ENCODE measurements at regions not wholly inside any gene's neighbourhood (a gene's known extent, or its start where the extent isn't known, plus 50 kb on each side); places are given as distances from the start of the nearest gene placed in this dataset.
"Not testable (repeated sequence)": the region's sequence is repeated elsewhere in the genome, so short reads cannot be mapped to it uniquely, and the experiment has no call there.

DNA sequence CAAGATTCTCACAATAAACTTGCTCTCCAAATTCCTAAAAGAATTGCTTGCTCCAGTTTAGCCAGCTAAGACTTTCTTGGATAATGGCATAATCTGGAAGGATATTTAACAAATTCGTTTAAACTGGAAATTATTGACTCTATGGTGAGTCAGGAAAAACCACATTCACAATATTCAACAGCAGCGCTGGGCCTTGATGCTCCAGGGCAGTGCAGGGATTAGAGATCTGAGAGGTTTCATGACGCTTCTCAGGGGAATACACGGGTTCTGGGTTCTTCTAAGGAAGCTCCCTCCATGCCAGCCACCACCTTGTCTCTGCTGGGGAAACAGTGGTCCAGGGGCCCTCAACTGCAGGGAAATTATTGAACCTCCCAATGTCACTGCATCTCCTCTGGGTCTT lies 123.3 kb upstream of the FAM20C start:
- not testable (repeated sequence) for DNase-seq

DNA sequence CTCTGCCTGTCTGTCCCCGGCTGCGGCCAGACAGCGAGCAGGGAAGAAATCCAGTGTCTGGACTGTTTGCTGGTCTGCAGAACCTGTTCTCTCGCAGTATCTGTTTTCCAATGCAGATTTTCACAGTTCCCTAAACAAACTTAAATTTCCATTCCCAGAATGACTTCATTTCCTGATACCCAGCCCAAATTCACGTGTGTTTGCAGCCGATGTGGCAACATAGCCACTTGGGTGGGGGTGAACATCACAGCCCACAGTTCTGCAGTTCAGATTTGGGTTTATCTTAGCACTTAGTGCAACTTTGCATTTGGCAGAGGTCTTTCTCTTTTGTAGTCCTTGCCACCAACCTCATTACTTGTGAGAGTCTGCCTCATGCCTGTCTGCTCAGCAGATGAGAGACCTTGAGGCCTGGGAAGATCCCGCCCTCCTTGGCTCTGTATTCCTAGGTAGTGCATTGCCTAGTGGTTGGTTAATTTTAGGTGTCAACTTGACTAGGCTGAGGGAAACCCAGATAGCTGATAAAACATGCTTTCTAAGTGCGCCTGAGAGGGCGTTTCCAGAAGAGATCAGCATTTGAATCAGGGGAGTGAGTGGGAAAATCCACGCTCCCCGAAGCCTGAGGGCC lies 122.8 kb upstream of the FAM20C start:
- not testable (repeated sequence) for DNase-seq

DNA sequence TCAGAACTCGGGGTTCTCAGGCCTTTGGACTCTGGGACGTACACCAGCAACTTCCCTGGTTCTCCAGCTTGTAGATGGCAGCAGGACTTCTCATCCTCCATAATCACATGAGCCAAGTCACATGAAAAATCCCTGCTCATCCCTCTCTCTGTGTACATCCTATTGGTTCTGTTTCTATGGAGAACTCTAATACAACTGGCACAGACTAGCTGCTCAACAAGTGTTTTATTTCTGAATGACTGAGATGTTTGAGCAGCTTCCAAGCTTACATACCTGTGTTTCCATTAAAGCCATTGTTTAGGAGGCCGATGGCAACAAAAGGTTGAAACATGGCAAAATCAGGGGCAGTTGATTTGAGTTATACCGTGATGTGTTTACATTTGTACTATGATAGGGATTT lies 122.2 kb upstream of the FAM20C start:
- not testable (repeated sequence) for DNase-seq

DNA sequence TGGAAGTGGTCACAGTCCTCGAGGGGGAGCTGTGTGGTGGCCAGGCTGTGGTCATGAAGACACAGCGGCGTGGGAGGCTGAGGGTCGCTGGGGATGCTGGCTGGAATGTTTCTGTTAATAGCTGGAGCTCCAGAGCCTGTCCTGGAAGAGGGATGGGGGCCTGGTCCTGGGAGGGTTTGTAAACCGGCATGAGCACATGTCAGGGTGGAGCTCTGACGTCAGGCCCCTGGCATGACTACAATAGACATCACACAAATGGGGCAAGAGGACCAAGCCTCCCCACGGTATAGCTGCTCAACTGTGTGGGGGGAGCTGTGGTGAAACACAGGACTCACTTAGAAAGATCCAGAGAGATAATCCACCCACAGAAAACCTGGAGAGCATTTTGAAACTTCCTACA lies 121.4 kb upstream of the FAM20C start:
- DNase-seq = not testable (repeated sequence)

DNA sequence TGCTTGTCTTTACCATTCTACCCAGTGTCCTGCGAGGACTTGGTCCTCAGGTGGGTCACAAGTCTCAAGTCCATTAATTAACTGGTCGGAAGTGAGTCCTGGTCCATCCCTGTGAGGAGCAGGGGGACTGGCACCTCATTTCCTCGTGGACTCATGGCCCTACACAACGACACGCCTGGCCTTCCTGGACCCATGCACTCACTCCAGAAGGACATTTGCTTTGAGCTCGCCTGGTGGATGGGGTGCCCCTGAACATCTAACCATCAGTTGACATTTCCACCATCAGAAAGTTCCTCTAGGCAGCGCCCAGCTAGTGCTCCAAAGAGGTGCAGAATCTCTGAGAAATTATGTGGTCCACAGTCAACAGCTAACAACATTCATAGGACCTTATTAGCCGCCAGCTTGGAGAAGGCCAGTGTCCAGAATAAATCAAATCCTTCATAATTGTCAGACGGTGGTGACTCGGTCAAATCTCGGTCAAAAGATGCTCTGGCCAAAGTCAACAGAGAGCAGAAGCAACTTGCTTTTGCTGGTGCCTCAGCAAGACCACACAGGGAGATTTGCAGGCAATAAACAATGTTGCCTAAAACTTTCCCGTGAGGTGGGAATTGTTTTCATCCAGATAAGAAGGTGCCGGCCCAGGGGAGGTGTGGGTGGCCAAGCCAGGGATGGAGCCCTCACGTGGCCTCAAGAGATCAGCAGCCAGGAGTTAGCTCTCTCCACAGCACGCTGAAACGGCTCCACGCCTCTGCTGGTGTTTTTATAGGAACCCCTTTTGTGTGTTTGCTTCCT lies 119.9 kb upstream of the FAM20C start:
- DNase-seq = not testable (repeated sequence)

DNA sequence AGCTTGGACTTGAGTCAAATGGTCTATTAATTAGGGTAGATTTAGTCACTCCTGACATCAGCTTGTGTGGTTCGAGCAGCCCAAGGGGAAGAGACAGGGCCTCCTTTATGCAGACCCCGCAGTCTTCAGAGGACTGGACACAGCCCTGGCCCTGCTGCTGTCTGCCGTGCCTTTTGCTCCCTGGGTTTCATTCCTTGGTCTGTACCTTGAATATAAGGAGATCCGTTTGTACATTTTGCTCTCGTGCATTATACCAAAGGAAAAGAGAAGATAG lies 119.4 kb upstream of the FAM20C start:
- not testable (repeated sequence) for DNase-seq

DNA sequence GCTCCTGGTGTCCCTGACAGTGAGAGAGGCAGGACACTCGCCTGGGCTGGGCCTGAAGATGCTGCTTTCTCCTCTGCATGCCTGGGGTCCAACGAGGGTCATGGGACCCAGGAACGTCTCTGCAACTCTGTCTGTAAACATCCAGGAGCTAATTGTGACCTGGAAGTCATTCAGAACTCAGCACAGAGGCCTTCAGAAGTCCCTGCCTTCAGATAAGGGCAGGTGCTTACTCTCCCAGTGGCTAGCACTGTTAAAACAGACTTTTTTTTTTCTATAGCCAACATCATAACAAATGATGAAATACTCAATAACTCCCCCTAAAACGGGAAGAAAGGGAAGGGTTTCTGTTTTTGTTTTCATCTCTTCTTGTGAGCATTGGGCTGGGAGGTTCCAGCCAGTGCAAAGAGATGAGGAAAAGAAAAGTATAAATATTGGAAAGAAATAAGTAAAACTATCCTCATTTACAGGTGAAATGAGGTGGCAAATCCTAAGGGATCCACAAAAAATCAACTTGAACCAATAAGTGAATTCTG lies 118.3 kb upstream of the FAM20C start:
- DNase-seq = not testable (repeated sequence)

DNA sequence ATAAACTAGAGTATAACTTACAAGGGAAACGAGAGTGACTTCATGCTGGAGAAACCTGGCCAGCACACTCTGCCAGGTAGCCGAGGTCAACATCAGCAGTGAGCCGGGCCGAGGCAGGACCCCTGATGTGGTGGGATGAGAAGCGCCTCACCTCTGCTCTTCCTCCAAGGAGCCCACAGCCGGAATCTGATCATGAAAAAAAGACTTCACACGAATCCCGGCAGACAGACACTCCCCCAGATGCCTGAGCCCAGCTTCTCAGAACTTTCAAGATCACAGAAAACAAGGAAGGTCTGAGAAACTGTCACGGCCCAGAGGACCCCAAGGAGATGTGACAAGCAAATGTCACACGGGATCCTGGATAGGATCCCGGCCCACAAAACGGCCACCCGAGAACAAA lies 116.9 kb upstream of the FAM20C start:
- DNase-seq = not testable (repeated sequence)

DNA sequence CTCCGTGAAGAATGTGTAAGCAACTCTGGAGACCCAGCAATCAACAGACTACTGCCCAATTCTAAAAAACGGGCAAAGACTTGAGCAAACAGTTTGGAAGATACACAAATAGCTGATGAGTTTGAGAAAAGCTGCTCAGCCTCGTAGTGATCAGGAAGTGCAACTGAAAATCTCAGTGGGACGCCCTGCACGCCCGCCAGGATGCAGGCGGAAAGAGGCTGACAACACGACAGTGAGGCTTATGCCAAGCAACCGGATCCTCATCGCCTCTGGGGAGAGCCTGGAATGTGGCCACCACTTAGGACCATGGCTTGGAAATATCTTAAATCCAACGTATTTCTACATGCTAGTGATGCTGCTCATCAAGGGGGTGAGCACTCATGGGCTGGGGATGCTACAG lies 116.2 kb upstream of the FAM20C start:
- DNase-seq = not testable (repeated sequence)

DNA sequence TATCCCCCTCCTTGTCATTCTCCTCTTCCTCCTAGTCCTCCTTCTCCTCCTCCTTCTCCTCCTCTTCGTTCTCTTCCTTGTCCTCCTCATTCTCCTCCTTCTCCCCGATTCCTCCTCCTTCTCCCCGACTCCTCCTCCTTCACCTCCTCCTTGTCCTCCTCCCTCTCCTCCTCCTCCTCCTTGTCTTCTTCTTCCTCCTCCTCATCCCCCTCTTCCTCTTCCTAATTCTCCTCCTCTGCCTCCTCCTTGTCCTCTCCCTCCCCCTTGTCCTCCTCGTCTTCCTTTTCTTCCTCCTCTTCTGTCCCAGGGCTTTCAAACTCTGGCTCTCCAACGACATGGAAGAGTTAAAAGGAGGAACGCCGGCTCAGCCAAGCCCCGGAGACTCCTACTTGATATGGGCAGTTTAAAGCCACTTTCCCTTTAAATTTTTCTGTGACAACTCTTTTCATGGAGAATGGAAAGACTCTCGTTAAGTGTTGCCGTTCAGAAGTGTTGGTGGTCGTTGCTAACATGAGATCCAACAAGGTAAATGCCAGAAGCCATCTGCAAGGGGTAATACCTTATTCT lies 115.5 kb upstream of the FAM20C start:
- not testable (repeated sequence) for DNase-seq

DNA sequence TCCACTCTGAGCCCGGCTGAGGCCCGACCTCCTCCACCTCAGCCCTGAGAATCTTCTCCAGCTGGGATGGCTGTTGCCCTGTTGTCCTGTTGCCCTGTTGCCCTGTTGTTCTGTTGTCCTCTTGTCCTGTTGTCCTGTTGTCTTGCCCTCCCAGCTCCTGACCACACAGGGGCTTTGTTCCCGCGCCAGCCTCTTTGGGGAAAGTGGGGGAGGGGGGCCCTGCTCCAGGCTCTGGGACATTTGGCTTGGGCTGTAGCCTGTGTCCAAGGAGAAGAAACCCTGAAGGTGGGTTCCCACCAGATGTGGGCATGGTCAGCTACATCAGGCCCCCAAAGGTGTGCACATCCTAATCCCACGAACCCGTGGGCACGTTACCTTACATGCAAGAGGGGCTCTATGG lies 113.5 kb upstream of the FAM20C start:
- not testable (repeated sequence) for DNase-seq

DNA sequence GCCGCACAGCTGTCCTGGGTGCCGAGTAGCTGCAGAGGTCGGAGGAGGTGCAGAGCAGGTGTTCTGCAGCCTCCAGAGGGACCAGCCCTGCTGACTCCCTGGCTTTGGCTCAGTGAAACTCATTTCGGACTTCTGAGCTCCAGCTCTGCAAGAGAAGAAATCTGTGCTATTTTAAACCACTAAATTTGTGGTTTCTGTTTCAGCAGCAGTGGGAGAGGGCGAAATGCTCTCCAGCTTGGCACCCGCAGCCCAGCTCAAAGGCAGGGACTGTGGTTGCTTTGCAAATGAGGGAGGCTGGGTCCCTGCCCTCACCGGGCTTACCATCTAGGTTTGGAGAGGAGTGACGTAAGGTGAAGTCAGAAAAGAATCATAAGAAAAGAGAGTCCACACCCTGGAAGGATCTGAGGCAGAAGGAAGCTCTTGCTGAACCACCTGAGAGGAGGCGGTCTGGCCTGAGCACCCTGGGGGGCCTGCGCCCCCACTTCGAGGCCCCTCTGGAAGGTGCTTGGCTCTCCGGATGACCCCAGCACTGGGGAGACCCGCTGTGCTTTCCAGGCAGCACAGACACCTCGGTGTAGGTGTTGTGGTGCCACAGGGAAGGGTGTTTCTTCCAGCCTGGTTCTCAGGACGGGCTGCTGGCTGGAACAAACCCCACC lies 112.8 kb upstream of the FAM20C start:
- DNase-seq = not testable (repeated sequence)

DNA sequence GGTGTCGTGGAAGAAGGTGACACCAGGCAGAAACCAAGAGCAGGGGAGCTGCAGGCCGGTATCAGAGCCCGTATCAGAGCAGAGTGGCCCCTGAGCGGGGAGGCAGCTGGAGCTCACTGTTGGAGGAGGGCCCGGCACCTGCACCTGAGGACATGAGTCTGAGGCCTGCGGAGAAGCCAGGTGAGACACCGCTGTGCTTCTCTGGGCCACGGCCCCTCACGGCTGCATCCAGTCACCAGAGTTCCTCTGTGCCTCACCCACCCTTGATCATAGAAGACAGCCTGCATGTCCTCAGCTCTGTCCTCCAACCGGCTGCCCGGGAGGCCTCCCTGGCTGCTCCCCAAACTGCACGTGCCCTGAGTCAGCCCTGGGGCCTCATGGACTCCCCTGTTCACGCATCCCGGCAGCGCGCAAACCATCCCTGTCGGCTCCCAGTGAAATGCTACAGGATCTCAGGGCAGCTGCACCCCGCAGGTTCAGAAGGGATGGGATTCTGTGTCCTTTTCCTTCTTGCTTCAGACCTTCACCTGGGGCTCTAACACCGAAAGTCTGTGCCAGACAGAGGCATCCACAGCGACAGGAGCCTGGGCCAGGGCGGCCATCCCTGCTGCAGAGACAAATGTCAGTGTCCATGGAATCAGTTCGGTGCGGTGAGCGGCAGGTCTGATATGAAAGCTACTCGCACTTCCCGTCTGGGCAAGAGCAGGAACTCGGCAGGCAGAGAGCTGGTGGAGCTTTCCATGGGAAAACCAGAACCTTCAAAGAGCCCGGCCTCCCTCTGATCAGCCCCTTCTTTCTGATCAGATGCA lies 111.9 kb upstream of the FAM20C start:
- no peak for DNase-seq

DNA sequence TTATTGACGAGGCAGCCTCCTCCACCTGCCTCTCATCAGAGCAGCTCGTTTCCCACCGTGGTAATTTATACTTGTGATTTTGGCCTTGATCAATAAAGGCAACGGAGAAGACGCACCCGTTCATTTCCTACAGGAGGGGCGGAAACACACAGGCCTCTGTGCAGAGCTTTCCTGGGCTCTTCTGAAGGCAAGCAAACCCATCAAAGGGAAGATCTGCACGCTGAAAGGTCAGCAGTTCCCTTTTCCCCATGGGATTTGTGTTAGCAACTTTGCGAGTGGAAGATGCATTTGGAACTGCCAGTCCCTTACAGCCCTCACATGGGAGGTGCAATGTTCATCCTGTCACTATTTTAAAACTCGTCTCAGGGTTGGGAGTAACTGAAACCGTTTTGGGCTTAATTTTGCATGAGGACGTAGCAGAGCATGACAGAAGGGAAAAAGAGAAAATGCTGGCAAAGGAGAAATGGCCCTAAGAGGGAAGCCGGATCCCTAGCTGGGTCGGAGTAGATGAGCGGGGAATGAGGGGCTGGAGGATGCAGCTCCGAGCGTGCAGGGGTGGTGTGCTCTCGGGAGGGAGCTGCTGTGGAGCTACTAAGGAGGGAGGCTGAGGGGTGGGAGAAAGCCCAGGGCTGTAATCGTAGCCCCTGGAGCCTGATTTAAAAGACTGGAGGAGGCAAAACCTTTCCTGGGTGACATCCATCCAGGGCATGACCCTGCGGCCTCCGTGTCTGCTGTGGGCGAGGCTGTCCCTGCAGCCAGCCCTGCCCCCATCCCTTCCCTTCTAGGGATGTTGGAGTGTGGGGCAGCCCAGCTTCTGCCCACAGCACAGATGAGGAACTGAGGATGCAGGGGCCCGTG lies 111.1 kb upstream of the FAM20C start:
- DNase-seq = no peak

DNA sequence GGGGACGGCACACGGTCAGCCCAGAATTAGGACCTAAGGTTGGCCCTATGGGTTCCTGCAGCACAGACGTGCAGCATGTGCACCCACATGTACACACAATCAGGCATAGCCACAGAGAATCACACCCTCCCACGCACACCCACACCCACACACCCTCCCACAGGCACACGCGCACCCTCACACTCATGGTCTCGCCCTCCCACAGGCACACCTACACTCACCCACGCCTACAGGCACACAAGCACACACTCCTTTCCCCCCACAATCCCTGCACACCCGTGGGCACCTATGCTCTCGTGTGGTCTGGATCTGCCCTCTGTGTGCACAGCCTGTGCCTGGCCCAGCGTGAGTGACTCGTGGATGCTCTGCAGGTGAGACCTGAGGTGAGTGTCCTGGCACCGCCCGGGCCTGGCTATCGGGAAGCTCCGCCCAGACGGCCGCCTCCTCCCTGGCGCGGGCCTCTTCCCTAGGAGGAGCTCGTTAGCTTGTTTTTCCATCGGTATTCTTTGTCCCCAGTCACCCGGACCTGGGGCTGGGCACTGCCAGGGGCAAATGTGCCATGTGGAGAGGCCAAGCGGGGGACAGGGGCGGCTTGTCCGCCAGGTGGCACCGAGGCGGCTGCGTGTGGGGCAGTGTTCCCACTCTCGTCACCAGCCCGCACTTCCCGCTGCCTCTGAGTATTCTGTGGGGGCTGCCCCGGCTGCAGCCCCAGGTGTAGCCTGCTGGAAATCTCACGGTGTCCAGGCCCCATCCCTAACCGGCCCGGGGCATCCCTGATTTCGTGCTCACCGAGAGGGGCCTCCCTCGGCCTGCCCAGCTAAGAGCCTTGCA lies 110.2 kb upstream of the FAM20C start:
- no peak for DNase-seq

DNA sequence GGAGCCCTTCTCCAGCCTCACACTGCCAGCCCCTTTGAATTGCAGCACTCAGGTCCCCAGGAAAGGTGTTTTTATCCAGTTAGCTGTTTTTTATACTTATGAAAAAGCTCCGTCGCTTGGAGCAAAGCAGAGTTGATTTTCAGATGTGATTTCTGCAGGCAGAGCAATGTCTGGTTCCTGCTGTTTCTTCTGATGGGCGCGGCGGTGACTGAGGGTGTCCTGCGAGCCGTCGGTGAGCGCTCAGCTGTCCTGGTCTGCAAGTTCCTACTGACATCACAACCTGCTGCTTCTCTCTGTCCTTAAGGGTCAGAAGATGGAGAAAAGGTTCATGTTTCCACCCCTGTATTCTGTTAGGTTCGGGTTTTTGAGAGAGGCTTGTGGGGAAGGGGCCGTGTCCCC lies 109.6 kb upstream of the FAM20C start:
- no peak for DNase-seq

DNA sequence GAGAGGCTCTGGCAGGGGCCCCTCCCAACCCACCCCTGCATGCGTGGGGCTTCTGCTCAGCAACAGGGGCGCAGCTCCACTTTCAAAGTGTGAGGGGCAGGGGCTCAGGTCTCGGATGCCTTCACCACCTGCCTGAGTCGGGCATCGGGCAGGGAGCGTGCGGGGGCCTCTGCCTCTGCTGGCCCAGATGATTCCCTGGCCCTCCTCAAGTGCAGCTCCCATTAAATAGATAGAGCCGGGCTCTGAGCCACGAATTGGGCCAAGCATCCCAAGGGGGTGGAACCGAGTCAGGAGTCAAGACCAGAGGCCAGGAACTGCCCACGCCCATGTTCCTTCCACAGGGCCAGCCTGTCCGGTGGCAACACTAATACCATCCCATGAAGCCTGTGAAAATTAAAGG lies 108.9 kb upstream of the FAM20C start:
- no peak for DNase-seq

DNA sequence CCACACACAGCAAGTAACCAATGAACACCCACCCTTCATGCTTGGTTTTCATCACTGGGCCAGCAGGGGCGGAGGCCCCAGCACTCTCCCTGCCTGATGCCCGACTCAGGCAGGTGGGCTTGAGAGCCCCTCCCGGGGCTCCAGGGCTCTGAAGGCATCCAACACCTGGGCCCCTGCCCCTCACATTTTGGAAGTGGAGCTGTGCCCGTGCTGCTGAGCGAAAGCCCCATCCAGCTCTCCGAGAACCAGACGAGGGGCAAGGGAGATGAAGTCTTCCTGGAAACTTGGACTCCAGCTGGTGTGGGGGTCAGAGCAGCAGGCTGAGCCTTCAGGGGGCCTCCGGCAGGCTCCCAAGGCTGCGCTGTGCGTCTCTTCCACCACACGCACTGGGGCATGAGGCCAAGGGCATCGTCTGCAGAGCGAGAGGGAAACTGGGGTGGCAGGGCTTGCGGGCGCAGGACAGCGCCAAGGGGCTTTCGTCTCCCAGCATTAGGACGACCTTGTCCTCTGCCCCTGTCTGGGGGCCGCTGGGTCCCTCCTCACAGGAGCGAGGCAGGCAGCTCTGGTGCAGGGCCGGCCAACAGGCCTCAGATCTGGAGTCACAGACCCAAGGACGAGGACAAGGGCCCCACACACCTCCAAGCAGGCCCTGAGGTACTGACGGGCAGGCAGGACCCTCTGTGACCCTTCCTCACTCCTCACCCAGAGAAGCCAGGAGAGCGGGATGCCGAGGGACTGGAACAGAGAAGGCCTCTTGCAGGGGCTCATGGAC lies 108.3 kb upstream of the FAM20C start:
- DNase-seq = no peak

DNA sequence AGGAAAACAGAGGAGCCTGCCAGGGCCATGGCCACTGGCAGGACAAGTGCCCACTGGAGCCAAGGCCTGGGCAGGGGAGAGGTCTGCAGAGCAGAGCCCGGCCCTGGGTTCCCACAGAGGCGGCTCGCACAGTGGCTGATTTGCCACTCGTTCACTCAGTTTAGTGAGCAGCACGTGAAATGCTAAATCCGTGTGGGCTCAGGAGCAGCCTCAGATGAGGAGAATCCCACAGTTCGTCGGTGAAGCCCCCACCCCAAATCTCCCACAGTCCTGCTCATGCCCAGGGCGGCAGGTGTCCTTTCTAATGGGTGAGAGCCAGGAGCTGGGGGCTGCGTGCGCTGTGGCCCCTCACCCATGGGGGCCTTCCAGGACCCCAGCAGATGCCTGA lies 107.7 kb upstream of the FAM20C start:
- DNase-seq = no peak
